Tibial nerve (tissue), 3 donors: ENCODE measurements at regions not wholly inside any gene's neighbourhood (a gene's known extent, or its start where the extent isn't known, plus 50 kb on each side); places are given as distances from the start of the nearest gene placed in this dataset.

ENCODE experiments used
- EP300 ChIP-seq, 2 donors: sonication (generic); formaldehyde crosslinking; IDR thresholded peaks; one replicate each; pipeline ENCODE4 v1.6.1; 2017; ENCODE audit warnings: antibody characterized with exemption in 2 of 2, mild to moderate bottlenecking in 1 of 2
- POLR2A ChIP-seq, 2 donors: fragments of 450-650 bp; IDR thresholded peaks; one replicate each; pipeline ENCODE4 v1.6.1; 2017; ENCODE audit warnings: antibody characterized with exemption in 2 of 2, mild to moderate bottlenecking in 2 of 2, moderate library complexity in 2 of 2

GRCh38 chr7:124596881-124597280, 168.7 kb downstream of the GPR37 start:
- TF ChIP-seq EP300 (IDR thresholded peaks at IDR 0.05) (no peak), POLR2A (IDR thresholded peaks at IDR 0.05) (no peak)
